ENCODE measurements at regions not wholly inside any gene's neighbourhood (a gene's known extent, or its start where the extent isn't known, plus 50 kb on each side); places are given as distances from the start of the nearest gene placed in this dataset.

- TF ChIP-seq CTCF (IDR thresholded peaks at IDR 0.05) (no peak), EZH2 (IDR thresholded peaks at IDR 0.05) (no peak), EZH2phosphoT487 (IDR thresholded peaks at IDR 0.05) (no peak)
Measured at GRCh38 chr9:96047741-96048103, 172.2 kb downstream of the ERCC6L2 start.
